ENCODE measurements at regions not wholly inside any gene's neighbourhood (a gene's known extent, or its start where the extent isn't known, plus 50 kb on each side); places are given as distances from the start of the nearest gene placed in this dataset.

- Mint-ChIP-seq H3K27me3 (no peaks in the 10 kb centered on the region), H3K9me3 (peaks cover 9% of the 10 kb centered on the region), H3K27ac (no peak overlapping the region), H3K4me3 (no peak overlapping the region), H3K4me1 (ENCODE audit: low read depth) (peaks cover 28% of the 10 kb centered on the region), H3K36me3 (ENCODE audit: low read depth) (peaks cover 30% of the 10 kb centered on the region)
- DNase-seq (no peak), ATAC-seq (no peak)
- ChIA-PET POLR2A (no interaction called here), CTCF (interaction anchor here (0.7 kb wide), 1 partner anchor 11 kb away, joined by 3 read pairs; no protein-coding TSS in a partner anchor)
- intact Hi-C loops (cut with micrococcal nuclease), result no loop called here
- TF ChIP-seq CTCF (IDR thresholded peaks at IDR 0.05), result no peak
These were observed 114.8 kb upstream of the FOXN3 start for GRCh38 chr14:89531661-89532335.

- no peak for TF ChIP-seq CTCF (IDR thresholded peaks at IDR 0.05)
- DNase-seq, result peak; percentile 22
- intact Hi-C loops (cut with micrococcal nuclease), result no loop called here
- peaks cover 62% of the 10 kb centered on the region for H3K36me3 Mint-ChIP-seq (ENCODE audit: low read depth)
- H3K4me1 Mint-ChIP-seq (ENCODE audit: low read depth), result peaks cover 27% of the 10 kb centered on the region
- H3K4me3 Mint-ChIP-seq, result no peak overlapping the region
- ChIA-PET CTCF (interaction anchor here (0.9 kb wide), 1 partner anchor 20 kb away, joined by 3 read pairs; no protein-coding TSS in a partner anchor), POLR2A (no interaction called here)
- H3K9me3 Mint-ChIP-seq, result peaks cover 26% of the 10 kb centered on the region
- no peak for ATAC-seq
- peak overlapping the region; percentile 35 for H3K27ac Mint-ChIP-seq
- H3K27me3 Mint-ChIP-seq, result no peaks in the 10 kb centered on the region
These were observed 108.1 kb upstream of the FOXN3 start for GRCh38 chr14:89524990-89525667.

- ChIA-PET POLR2A (interaction anchor here (0.6 kb wide), 1 partner anchor 35 kb away, joined by 3 read pairs; no protein-coding TSS in a partner anchor), CTCF (no interaction called here)
- ATAC-seq (no peak), DNase-seq (no peak)
- intact Hi-C loops (cut with micrococcal nuclease), result no loop called here
- TF ChIP-seq CTCF (IDR thresholded peaks at IDR 0.05), result no peak
- peaks cover 24% of the 10 kb centered on the region for H3K9me3 Mint-ChIP-seq
- peaks cover 62% of the 10 kb centered on the region for H3K36me3 Mint-ChIP-seq (ENCODE audit: low read depth)
- H3K4me1 Mint-ChIP-seq (ENCODE audit: low read depth), result peaks cover 30% of the 10 kb centered on the region
- no peak overlapping the region for H3K27ac Mint-ChIP-seq
- H3K27me3 Mint-ChIP-seq, result no peaks in the 10 kb centered on the region
- H3K4me3 Mint-ChIP-seq, result no peak overlapping the region
These were observed 107.4 kb upstream of the FOXN3 start for GRCh38 chr14:89524412-89524811.

- Mint-ChIP-seq H3K27me3 (no peaks in the 10 kb centered on the region), H3K36me3 (ENCODE audit: low read depth) (peaks cover 57% of the 10 kb centered on the region), H3K27ac (no peak overlapping the region), H3K4me1 (ENCODE audit: low read depth) (peaks cover 44% of the 10 kb centered on the region), H3K4me3 (no peak overlapping the region), H3K9me3 (peaks cover 20% of the 10 kb centered on the region)
- DNase-seq (no peak), ATAC-seq (no peak)
- intact Hi-C loops (cut with micrococcal nuclease), result no loop called here
- ChIA-PET POLR2A (interaction anchor here (0.6 kb wide), 1 partner anchor 199 kb away, joined by 3 read pairs; no protein-coding TSS in a partner anchor), CTCF (interaction anchor here (0.6 kb wide), 1 partner anchor 94 kb away, joined by 3 read pairs; no protein-coding TSS in a partner anchor)
- no peak for TF ChIP-seq CTCF (IDR thresholded peaks at IDR 0.05)
These were observed 105.0 kb upstream of the FOXN3 start for GRCh38 chr14:89521988-89522387.

- ATAC-seq, result no peak
- peaks cover 14% of the 10 kb centered on the region for H3K9me3 Mint-ChIP-seq
- ChIA-PET CTCF (interaction anchor here (1.4 kb wide), 1 partner anchor 19 kb away, joined by 4 read pairs; no protein-coding TSS in a partner anchor), POLR2A (no interaction called here)
- TF ChIP-seq CTCF (IDR thresholded peaks at IDR 0.05), result no peak
- no peak overlapping the region for H3K27ac Mint-ChIP-seq
- no peak overlapping the region for H3K4me3 Mint-ChIP-seq
- no peak for DNase-seq
- no peaks in the 10 kb centered on the region for H3K27me3 Mint-ChIP-seq
- intact Hi-C loops (cut with micrococcal nuclease), result no loop called here
- H3K4me1 Mint-ChIP-seq (ENCODE audit: low read depth), result peaks cover 37% of the 10 kb centered on the region
- H3K36me3 Mint-ChIP-seq (ENCODE audit: low read depth), result peaks cover 50% of the 10 kb centered on the region
These were observed 102.0 kb upstream of the FOXN3 start for GRCh38 chr14:89519040-89519439.

Measured in activated CD8-positive, alpha-beta T cell treated with anti-CD3 and anti-CD28 coated beads for 36 hours (primary cell).